Ascending aorta (tissue), 2 donors: ENCODE measurements at regions not wholly inside any gene's neighbourhood (a gene's known extent, or its start where the extent isn't known, plus 50 kb on each side); places are given as distances from the start of the nearest gene placed in this dataset.
"Not testable (repeated sequence)": the region's sequence is repeated elsewhere in the genome, so short reads cannot be mapped to it uniquely, and the experiment has no call there.

Experiments used
- DNase-seq, 2 donors: peaks; one replicate each; pipeline ENCODE4 v3.0.0-alpha.2; 2019; ENCODE audit warnings: low spot score in 2 of 2
- H3K27ac ChIP-seq, 2 donors: fragments of 200-600 bp; sonication (generic); one replicate each; pipeline ENCODE4 v1.5.1; 2016 to 2017; ENCODE audit warnings: mild to moderate bottlenecking in 1 of 2
- H3K27me3 ChIP-seq: fragments of 200-600 bp; sonication (generic); one replicate; pipeline ENCODE4 v1.5.1; 2017
- H3K36me3 ChIP-seq, 2 donors: fragments of 200-600 bp; sonication (generic); one replicate each; pipeline ENCODE4 v1.5.1; 2016
- H3K4me1 ChIP-seq, 2 donors: fragments of 200-600 bp; sonication (generic); one replicate each; pipeline ENCODE4 v1.5.1; 2016 to 2017; ENCODE audit warnings: mild to moderate bottlenecking in 1 of 2
- H3K4me3 ChIP-seq, 2 donors: fragments of 200-600 bp; sonication (generic); one replicate each; pipeline ENCODE4 v1.5.1; 2016 to 2017; ENCODE audit warnings: mild to moderate bottlenecking in 1 of 2
- H3K9me3 ChIP-seq, 2 donors: fragments of 200-600 bp; sonication (generic); one replicate each; pipeline ENCODE4 v1.5.1; 2016
- intact Hi-C: fragments of 100-400 bp; cut with DNase I; formaldehyde crosslinking; loops from one replicate; pipeline ENCODE4 v1.15.1; 2023

- H3K27me3 ChIP-seq, H3K27ac ChIP-seq, intact Hi-C loops, DNase-seq, H3K9me3 ChIP-seq, H3K4me1 ChIP-seq, H3K36me3 ChIP-seq, H3K4me3 ChIP-seq: not testable (repeated sequence)
Measured at GRCh38 chr2:87693882-87694281, 54.0 kb upstream of the PLGLB2 start.

- H3K27me3 ChIP-seq, intact Hi-C loops, H3K27ac ChIP-seq, H3K9me3 ChIP-seq, DNase-seq, H3K4me1 ChIP-seq, H3K36me3 ChIP-seq, H3K4me3 ChIP-seq: not testable (repeated sequence)
Measured at GRCh38 chr2:87695596-87696323, 52.1 kb upstream of the PLGLB2 start.
